OCI-LY3 (cell line): ENCODE measurements at regions not wholly inside any gene's neighbourhood (a gene's known extent, or its start where the extent isn't known, plus 50 kb on each side); places are given as distances from the start of the nearest gene placed in this dataset.

ENCODE experiments used
- H2AFZ ChIP-seq: fragments of 200-600, 300-600 bp; shearing (Covaris generic); 2 replicates; pipeline ENCODE4 v1.6.0; 2014; ENCODE audit warnings: antibody characterized with exemption, low read depth, low read length
- H3K27ac ChIP-seq: fragments of 200-600, 300-600 bp; sonication (generic); 2 replicates; pipeline ENCODE4 v1.5.1; 2014; ENCODE audit warnings: mild to moderate bottlenecking, low read length, moderate library complexity, mixed read lengths
- H3K27me3 ChIP-seq: fragments of 200-600, 300-600 bp; sonication (generic); 2 replicates; pipeline ENCODE4 v1.6.1; 2014; ENCODE audit warnings: low read depth, low read length, mixed read lengths
- H3K36me3 ChIP-seq: fragments of 200-600, 300-600 bp; sonication (generic); replicated peaks from 2 replicates; pipeline ENCODE3; 2014; ENCODE audit warnings: low read depth, low read length, mixed read lengths
- H3K4me1 ChIP-seq: fragments of 300-600, 200-600 bp; sonication (generic); 2 replicates; pipeline ENCODE4 v1.6.1; 2014; ENCODE audit warnings: low read length, mixed read lengths
- H3K4me2 ChIP-seq: fragments of 200-600, 300-600 bp; sonication (generic); 2 replicates; pipeline ENCODE4 v1.6.1; 2014; ENCODE audit warnings: low read length, mixed read lengths
- H3K4me3 ChIP-seq: fragments of 300-600, 200-600 bp; sonication (generic); 2 replicates; pipeline ENCODE4 v1.5.1; 2014; ENCODE audit warnings: antibody characterized with exemption, mild to moderate bottlenecking, low read length, moderate library complexity
- H3K79me2 ChIP-seq: fragments of 300-600, 200-600 bp; shearing (Covaris generic); 2 replicates; pipeline ENCODE4 v1.6.1; 2014; ENCODE audit warnings: mild to moderate bottlenecking, low read length, mixed read lengths
- H3K9ac ChIP-seq: fragments of 300-600, 200-600 bp; shearing (Covaris generic); 2 replicates; pipeline ENCODE4 v1.6.0; 2014; ENCODE audit warnings: mild to moderate bottlenecking, low read length, moderate library complexity
- H3K9me3 ChIP-seq: fragments of 200-600, 300-600 bp; shearing (Covaris generic); 2 replicates; pipeline ENCODE4 v1.6.1; 2014; ENCODE audit warnings: low read length, mixed read lengths; ENCODE audit not compliant: insufficient read depth
- H4K20me1 ChIP-seq: fragments of 200-600, 300-600 bp; sonication (generic); 2 replicates; pipeline ENCODE4 v1.6.1; 2016; ENCODE audit warnings: low read length, mixed read lengths; ENCODE audit not compliant: insufficient read depth
- CTCF ChIP-seq: fragments of 200-600, 300-600 bp; sonication (generic); IDR thresholded peaks from 2 replicates; pipeline ENCODE4 v1.5.1; 2014; ENCODE audit warnings: antibody characterized with exemption, low read length, low read depth
- EZH2phosphoT487 ChIP-seq: fragments of 200-600 bp; shearing (Covaris generic); IDR thresholded peaks from 2 replicates; pipeline ENCODE4 v1.6.1; 2018; ENCODE audit warnings: antibody characterized with exemption, mixed run types, low read depth

GRCh38 chr13:107753748-107754147, 461.6 kb downstream of the LIG4 start:
- no peak for TF ChIP-seq CTCF
- no peak for TF ChIP-seq EZH2phosphoT487
- H3K4me2 ChIP-seq: no peak overlapping the region
- no peak overlapping the region for H3K9ac ChIP-seq
- H2AFZ ChIP-seq: 0 out of 2 replicates have a peak overlapping the region, but pooled peaks have one; percentile 1
- no peaks in the 10 kb centered on the region for H3K79me2 ChIP-seq
- no peaks in the 10 kb centered on the region for H3K27me3 ChIP-seq
- no peak overlapping the region for H3K4me3 ChIP-seq
- H3K27ac ChIP-seq: no peak overlapping the region
- H3K9me3 ChIP-seq: no peaks in the 10 kb centered on the region
- H3K4me1 ChIP-seq: no peaks in the 10 kb centered on the region
- no peaks in the 10 kb centered on the region for H3K36me3 ChIP-seq
- H4K20me1 ChIP-seq: no peaks in the 10 kb centered on the region

- H3K79me2 ChIP-seq: no peaks in the 10 kb centered on the region
- H3K27me3 ChIP-seq: no peaks in the 10 kb centered on the region
- no peak overlapping the region for H3K4me2 ChIP-seq
- H3K9me3 ChIP-seq: no peaks in the 10 kb centered on the region
- no peak overlapping the region for H3K9ac ChIP-seq
- H3K4me3 ChIP-seq: no peak overlapping the region
- H4K20me1 ChIP-seq: no peaks in the 10 kb centered on the region
- no peak overlapping the region for H3K27ac ChIP-seq
- H2AFZ ChIP-seq: no peak overlapping the region
- no peak for TF ChIP-seq EZH2phosphoT487
- TF ChIP-seq CTCF: no peak
- no peaks in the 10 kb centered on the region for H3K4me1 ChIP-seq
- no peaks in the 10 kb centered on the region for H3K36me3 ChIP-seq
Measured at GRCh38 chr13:107753291-107753690, 462.0 kb downstream of the LIG4 start.

- TF ChIP-seq EZH2phosphoT487: no peak
- TF ChIP-seq CTCF: no peak
- Histone ChIP-seq H4K20me1 (no peaks in the 10 kb centered on the region), H3K4me1 (peaks cover 17% of the 10 kb centered on the region), H2AFZ (no peak overlapping the region), H3K9me3 (no peaks in the 10 kb centered on the region), H3K9ac (no peak overlapping the region), H3K36me3 (peaks cover 5% of the 10 kb centered on the region), H3K27ac (no peak overlapping the region), H3K79me2 (no peaks in the 10 kb centered on the region), H3K4me3 (no peak overlapping the region), H3K27me3 (no peaks in the 10 kb centered on the region), H3K4me2 (no peak overlapping the region)
Measured at GRCh38 chr13:107743983-107744382, 471.4 kb downstream of the LIG4 start.

GRCh38 chr13:107743526-107743925, 471.8 kb downstream of the LIG4 start:
- Histone ChIP-seq H3K27ac (no peak overlapping the region), H2AFZ (no peak overlapping the region), H3K4me3 (no peak overlapping the region), H3K9me3 (no peaks in the 10 kb centered on the region), H3K36me3 (peaks cover 5% of the 10 kb centered on the region), H4K20me1 (no peaks in the 10 kb centered on the region), H3K4me2 (no peak overlapping the region), H3K27me3 (no peaks in the 10 kb centered on the region), H3K79me2 (no peaks in the 10 kb centered on the region), H3K9ac (no peak overlapping the region), H3K4me1 (peaks cover 17% of the 10 kb centered on the region)
- no peak for TF ChIP-seq EZH2phosphoT487
- TF ChIP-seq CTCF: no peak
